Panc1 (cell line): ENCODE measurements at regions not wholly inside any gene's neighbourhood (a gene's known extent, or its start where the extent isn't known, plus 50 kb on each side); places are given as distances from the start of the nearest gene placed in this dataset.

Experiments used
- CTCF ChIP-seq: fragments of 450-650 bp; IDR thresholded peaks from 2 replicates; pipeline ENCODE4 v1.5.1; 2017; ENCODE audit warnings: mild to moderate bottlenecking
- POLR2AphosphoS5 ChIP-seq: IDR thresholded peaks from 2 replicates; pipeline ENCODE4 v1.6.1; 2012; ENCODE audit warnings: mild to moderate bottlenecking, low read depth, low read length, moderate library complexity
- REST ChIP-seq, 2 experiments: IDR thresholded peaks; 2 replicates each; pipeline ENCODE4 v1.6.1; 2011 to 2012; ENCODE audit warnings: low read depth in 2 of 2, control low read depth in 1 of 2, low read length in 1 of 2, mild to moderate bottlenecking in 1 of 2, moderate library complexity in 1 of 2; ENCODE audit not compliant: insufficient read depth in 1 of 2
- TCF7L2 ChIP-seq: IDR thresholded peaks from 2 replicates; pipeline ENCODE4 v1.6.1; 2011; ENCODE audit warnings: mild to moderate bottlenecking, low read depth, low read length, inconsistent platforms

GRCh38 chr13:82772816-82773215, 1109.5 kb downstream of the SLITRK1 start:
- TF ChIP-seq CTCF (no peak), TCF7L2 (no peak), POLR2AphosphoS5 (no peak), REST (IDR thresholded peaks at IDR 0.05; ENCODE audit: insufficient read depth in 1 of 2, low read depth in 2 of 2, low read length in 1 of 2) (no peak)
